Epithelial cell of proximal tubule (primary cell): ENCODE measurements at regions not wholly inside any gene's neighbourhood (a gene's known extent, or its start where the extent isn't known, plus 50 kb on each side); places are given as distances from the start of the nearest gene placed in this dataset.

Experiments
- DNase-seq: peaks from one replicate; pipeline ENCODE4 v3.0.0-alpha.2; 2011; ENCODE audit warnings: low read depth
- H3K4me3 ChIP-seq: 2 replicates; pipeline ENCODE4 v1.5.1; 2011; ENCODE audit warnings: low read depth, mild to moderate bottlenecking, low read length
- CTCF ChIP-seq: conservative IDR thresholded peaks from 2 replicates; pipeline ENCODE4 v1.5.1; 2012; ENCODE audit warnings: low read depth, mild to moderate bottlenecking, low read length

- no peak overlapping the region for H3K4me3 ChIP-seq
- DNase-seq, result no peak
- TF ChIP-seq CTCF, result no peak
Observed at GRCh38 chr14:40762177-40762576, 844.5 kb upstream of the LRFN5 start.

GRCh38 chr14:40760704-40761103 lies 846.0 kb upstream of the LRFN5 start:
- no peak for TF ChIP-seq CTCF
- no peak for DNase-seq
- no peak overlapping the region for H3K4me3 ChIP-seq

- TF ChIP-seq CTCF, result no peak
- H3K4me3 ChIP-seq, result no peak overlapping the region
- DNase-seq, result no peak
Observed at GRCh38 chr14:40758076-40758475, 848.6 kb upstream of the LRFN5 start.

GRCh38 chr14:40757376-40757950 lies 849.2 kb upstream of the LRFN5 start:
- DNase-seq, result no peak
- H3K4me3 ChIP-seq, result no peak overlapping the region
- no peak for TF ChIP-seq CTCF

- H3K4me3 ChIP-seq, result no peak overlapping the region
- no peak for DNase-seq
- no peak for TF ChIP-seq CTCF
Observed at GRCh38 chr14:40733206-40733605, 873.5 kb upstream of the LRFN5 start.

GRCh38 chr14:40727107-40727506 lies 879.6 kb upstream of the LRFN5 start:
- no peak for TF ChIP-seq CTCF
- H3K4me3 ChIP-seq, result no peak overlapping the region
- DNase-seq, result no peak

- H3K4me3 ChIP-seq, result no peak overlapping the region
- TF ChIP-seq CTCF, result no peak
- no peak for DNase-seq
Observed at GRCh38 chr14:40713387-40713786, 893.3 kb upstream of the LRFN5 start.
